Stimulated activated CD4-positive, alpha-beta T cell treated with anti-CD3 and anti-CD28 coated beads, Interleukin-4, amount 100 ng/mL, for 48 hours (primary cell): ENCODE measurements at regions not wholly inside any gene's neighbourhood (a gene's known extent, or its start where the extent isn't known, plus 50 kb on each side); places are given as distances from the start of the nearest gene placed in this dataset.

ENCODE experiments used
- DNase-seq, 2 donors: peaks; one replicate each; pipeline ENCODE4 v3.0.0-alpha.2; 2020; ENCODE audit warnings: low read depth in 2 of 2

- no peak for DNase-seq
Observed at GRCh38 chr11:19661827-19662226, 50.8 kb upstream of the NAV2 start.

- peak in 1 of 2 donors; percentile 3 for DNase-seq
Observed at GRCh38 chr11:19660076-19660475, 52.6 kb upstream of the NAV2 start.

GRCh38 chr11:19659529-19659928 lies 53.1 kb upstream of the NAV2 start:
- DNase-seq: no peak

- no peak for DNase-seq
Observed at GRCh38 chr11:19658344-19658743, 54.3 kb upstream of the NAV2 start.

GRCh38 chr11:19656140-19656541 lies 56.5 kb upstream of the NAV2 start:
- no peak for DNase-seq

- no peak for DNase-seq
Observed at GRCh38 chr11:19652623-19653375, 59.8 kb upstream of the NAV2 start.

- no peak for DNase-seq
Observed at GRCh38 chr11:19651653-19652052, 61.0 kb upstream of the NAV2 start.

GRCh38 chr11:19651028-19651427 lies 61.6 kb upstream of the NAV2 start:
- no peak for DNase-seq

GRCh38 chr11:19650467-19650866 lies 62.2 kb upstream of the NAV2 start:
- no peak for DNase-seq

GRCh38 chr11:19649751-19650150 lies 62.9 kb upstream of the NAV2 start:
- no peak for DNase-seq

- DNase-seq: no peak
Observed at GRCh38 chr11:19648321-19648720, 64.3 kb upstream of the NAV2 start.

- no peak for DNase-seq
Observed at GRCh38 chr11:19647816-19648215, 64.8 kb upstream of the NAV2 start.

- DNase-seq: no peak
Observed at GRCh38 chr11:19646921-19647320, 65.7 kb upstream of the NAV2 start.

GRCh38 chr11:19646308-19646707 lies 66.3 kb upstream of the NAV2 start:
- DNase-seq: no peak

- no peak for DNase-seq
Observed at GRCh38 chr11:19644316-19644715, 68.3 kb upstream of the NAV2 start.

GRCh38 chr11:19642185-19643158 lies 70.2 kb upstream of the NAV2 start:
- DNase-seq: no peak

GRCh38 chr11:19639603-19640105 lies 73.0 kb upstream of the NAV2 start:
- no peak for DNase-seq

GRCh38 chr11:19635332-19635731 lies 77.3 kb upstream of the NAV2 start:
- DNase-seq: no peak

GRCh38 chr11:19633276-19633675 lies 79.4 kb upstream of the NAV2 start:
- no peak for DNase-seq

GRCh38 chr11:19632499-19632834 lies 80.2 kb upstream of the NAV2 start:
- DNase-seq: no peak

- no peak for DNase-seq
Observed at GRCh38 chr11:19631712-19632498, 80.7 kb upstream of the NAV2 start.

- DNase-seq: no peak
Observed at GRCh38 chr11:19628018-19628417, 84.6 kb upstream of the NAV2 start.
